Peyer's patch (tissue), 4 donors: ENCODE measurements at regions not wholly inside any gene's neighbourhood (a gene's known extent, or its start where the extent isn't known, plus 50 kb on each side); places are given as distances from the start of the nearest gene placed in this dataset.

Source experiments
- CTCF ChIP-seq, 6 experiments: fragments of 450-650 bp in 4 of 6; fragments of 200-600 bp in 2 of 6; sonication (generic) in 1 of 6; IDR thresholded peaks; one replicate each; pipeline ENCODE4 v1.5.1; 2017 to 2019; ENCODE audit warnings: antibody characterized with exemption in 6 of 6, mild to moderate bottlenecking in 3 of 6, moderate library complexity in 1 of 6
- POLR2A ChIP-seq, 2 donors: fragments of 450-650 bp; IDR thresholded peaks; one replicate each; pipeline ENCODE4 v1.5.1; 2017; ENCODE audit warnings: antibody characterized with exemption in 2 of 2, mild to moderate bottlenecking in 2 of 2, moderate library complexity in 2 of 2

- TF ChIP-seq CTCF (IDR thresholded peaks at IDR 0.05) (no peak), POLR2A (IDR thresholded peaks at IDR 0.05) (no peak)
Observed at GRCh38 chr10:129025787-129026186, 441.3 kb upstream of the MGMT start.
